ENCODE measurements at regions not wholly inside any gene's neighbourhood (a gene's known extent, or its start where the extent isn't known, plus 50 kb on each side); places are given as distances from the start of the nearest gene placed in this dataset.

GRCh38 chr4:161160718-161161117 is 1003.1 kb downstream of the FSTL5 start:
- TF ChIP-seq SPI1 (IDR thresholded peaks at IDR 0.05; ENCODE audit: low read depth, low read length) (no peak), POLR2A (IDR thresholded peaks at IDR 0.05; ENCODE audit: low read depth, low read length) (no peak), PAX5 (IDR thresholded peaks at IDR 0.05; ENCODE audit: insufficient read depth, low read length, severe bottlenecking) (no peak)
